ENCODE measurements at regions not wholly inside any gene's neighbourhood (a gene's known extent, or its start where the extent isn't known, plus 50 kb on each side); places are given as distances from the start of the nearest gene placed in this dataset.
"Not testable (repeated sequence)": the region's sequence is repeated elsewhere in the genome, so short reads cannot be mapped to it uniquely, and the experiment has no call there.

- peak; percentile 18 for DNase-seq
Measured at GRCh38 chr12:105664765-105665164, 334.3 kb downstream of the C12orf75 start.

DNA sequence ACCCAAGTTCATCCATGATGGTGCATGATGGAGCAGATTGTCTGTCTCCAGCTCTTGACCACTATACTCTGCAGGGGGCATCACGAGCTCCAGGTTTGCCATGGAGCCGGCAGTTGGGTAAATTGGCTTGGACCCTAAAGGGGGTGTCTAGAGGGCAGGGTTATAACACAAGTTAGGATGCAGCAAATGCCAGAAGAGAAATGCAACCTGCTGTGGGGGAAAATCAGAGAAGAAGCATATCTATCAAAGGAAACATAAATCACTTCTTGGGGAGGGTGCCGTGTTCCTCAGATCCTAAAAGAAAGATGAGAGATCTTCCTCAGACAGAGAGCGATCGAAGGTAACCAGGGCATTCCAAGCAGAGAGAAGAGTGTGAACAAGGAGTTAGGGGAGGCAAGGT, 334.9 kb downstream of the C12orf75 start:
- DNase-seq: no peak

GRCh38 chr12:105667973-105668743, 337.7 kb downstream of the C12orf75 start:
- peak; percentile 55 for DNase-seq

DNA sequence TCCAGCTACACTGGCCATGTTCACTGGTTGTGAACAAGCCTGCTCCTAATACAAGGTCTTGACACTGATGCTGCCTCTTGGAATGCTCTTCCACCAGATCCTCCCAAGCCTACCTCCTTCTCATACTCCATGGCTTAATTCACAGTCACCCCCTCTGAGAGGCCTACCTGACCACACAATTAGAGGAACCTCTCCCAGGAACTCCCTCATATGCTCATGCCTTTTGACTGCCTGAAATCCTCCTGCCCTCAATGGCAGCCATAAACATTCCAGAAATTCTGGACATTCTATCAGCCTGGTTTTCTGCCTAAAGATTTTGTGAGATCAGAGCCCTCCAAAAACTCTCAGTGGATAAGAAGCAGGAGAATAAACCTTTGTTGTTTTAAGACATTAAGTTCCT, 340.2 kb downstream of the C12orf75 start:
- DNase-seq: peak; percentile 92

- peak; percentile 98 for DNase-seq
Measured at GRCh38 chr12:105671720-105672119, 341.2 kb downstream of the C12orf75 start.

GRCh38 chr12:105672121-105672975, 341.9 kb downstream of the C12orf75 start:
- DNase-seq: peak; percentile 36

DNA sequence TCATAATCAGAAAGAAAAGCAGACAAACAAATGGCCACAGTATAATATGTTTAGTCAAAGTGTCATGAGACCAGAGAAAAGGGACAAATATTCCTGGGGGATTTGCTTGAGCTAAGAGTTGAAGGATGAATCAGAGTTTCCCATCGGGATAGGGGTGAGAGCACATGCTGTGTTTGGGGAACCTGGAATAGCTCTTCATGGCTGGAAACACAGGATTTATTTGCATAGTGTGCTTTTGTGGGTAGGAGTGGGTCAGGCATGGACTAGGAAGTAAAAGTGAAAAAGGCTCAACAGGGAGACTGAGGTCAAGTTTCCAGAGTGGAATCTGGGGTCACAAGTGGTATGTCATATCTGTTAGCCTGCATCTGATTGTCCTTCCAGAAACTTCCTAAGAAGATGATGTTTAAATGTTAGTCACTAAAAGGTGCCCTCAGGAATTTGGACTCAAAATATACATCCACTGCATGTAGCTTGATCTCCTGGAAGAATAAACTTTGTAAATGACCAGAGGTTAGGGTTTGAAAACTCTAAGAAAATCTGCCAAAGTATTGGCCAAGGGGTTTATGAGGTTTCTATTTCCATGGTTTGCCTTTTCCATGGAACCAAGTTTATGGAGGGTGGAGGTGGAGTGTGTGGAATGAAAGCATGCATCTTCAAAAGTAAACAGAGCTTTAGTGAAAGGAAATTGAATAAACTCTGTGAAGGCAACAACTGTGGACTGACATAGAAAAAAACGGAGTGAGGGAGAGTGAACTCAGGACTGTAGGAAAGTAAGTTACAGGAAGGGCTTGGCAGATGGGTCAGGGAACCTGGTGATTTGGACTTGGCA, 344.6 kb downstream of the C12orf75 start:
- no peak for DNase-seq

DNA sequence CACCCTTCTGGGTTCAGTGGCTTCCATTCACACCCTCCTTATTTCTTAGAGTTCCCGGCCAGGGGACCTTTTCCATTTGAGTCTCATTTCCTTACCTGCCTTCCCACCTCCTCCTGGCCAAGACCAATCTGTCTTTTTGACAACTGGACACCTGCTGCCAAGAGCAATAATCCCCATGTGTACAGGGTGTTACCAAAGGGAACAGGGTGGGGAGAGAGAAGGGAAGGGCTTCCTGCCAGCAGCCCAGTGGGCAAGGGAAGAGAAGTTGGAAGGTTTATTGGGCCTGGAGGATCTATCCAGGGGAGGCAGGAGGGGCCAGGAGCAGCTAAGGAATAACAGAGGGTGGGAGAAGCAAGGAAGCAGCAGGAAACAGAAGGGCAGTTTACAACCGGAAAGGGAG, 346.2 kb downstream of the C12orf75 start:
- no peak for DNase-seq

DNA sequence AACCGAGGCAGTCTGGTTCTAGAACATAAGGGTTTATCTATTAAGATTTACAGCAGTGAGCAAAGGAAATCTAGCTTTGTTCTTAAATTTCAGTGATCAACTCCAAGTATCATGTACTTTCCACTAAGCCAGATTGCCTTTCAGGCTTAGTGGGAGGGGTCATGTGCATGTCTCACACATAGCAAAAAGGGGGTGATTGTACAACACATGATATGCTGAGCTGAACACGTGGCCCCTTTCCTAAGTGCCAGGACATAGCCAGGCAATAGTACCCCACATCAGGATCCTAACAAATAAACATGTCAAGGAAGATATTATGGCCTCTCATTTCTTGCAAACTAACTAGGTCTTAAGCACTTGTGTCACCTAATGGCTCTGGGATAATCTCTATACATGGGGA, 347.2 kb downstream of the C12orf75 start:
- DNase-seq: no peak

GRCh38 chr12:105679982-105680381, 349.5 kb downstream of the C12orf75 start:
- DNase-seq: no peak

DNA sequence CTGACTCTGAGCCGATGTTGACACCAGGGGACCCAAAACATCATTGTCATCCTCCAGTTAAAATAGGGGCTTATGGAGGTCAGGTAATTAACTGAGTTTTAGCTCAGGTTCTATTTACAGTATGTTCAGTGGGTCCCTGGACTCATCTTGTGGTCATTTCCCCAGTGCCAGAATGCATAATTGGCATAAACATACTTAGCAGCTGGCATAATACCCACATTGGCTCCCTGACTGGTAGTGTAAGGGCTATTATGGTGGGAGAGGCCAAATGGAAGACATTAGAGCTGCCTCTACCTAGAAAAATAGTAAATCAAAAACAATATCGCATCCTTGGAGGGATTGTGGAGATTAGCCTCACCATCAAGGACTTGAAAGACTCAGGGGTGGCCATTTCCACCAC, 350.9 kb downstream of the C12orf75 start:
- no peak for DNase-seq

- DNase-seq: not testable (repeated sequence)
Measured at GRCh38 chr12:105682821-105683220, 352.3 kb downstream of the C12orf75 start.

- DNase-seq: not testable (repeated sequence)
Measured at GRCh38 chr12:105683836-105684235, 353.3 kb downstream of the C12orf75 start.

GRCh38 chr12:105698075-105698474, 367.6 kb downstream of the C12orf75 start:
- DNase-seq: peak; percentile 31

GRCh38 chr12:105699209-105699608, 368.7 kb downstream of the C12orf75 start:
- no peak for DNase-seq

DNA sequence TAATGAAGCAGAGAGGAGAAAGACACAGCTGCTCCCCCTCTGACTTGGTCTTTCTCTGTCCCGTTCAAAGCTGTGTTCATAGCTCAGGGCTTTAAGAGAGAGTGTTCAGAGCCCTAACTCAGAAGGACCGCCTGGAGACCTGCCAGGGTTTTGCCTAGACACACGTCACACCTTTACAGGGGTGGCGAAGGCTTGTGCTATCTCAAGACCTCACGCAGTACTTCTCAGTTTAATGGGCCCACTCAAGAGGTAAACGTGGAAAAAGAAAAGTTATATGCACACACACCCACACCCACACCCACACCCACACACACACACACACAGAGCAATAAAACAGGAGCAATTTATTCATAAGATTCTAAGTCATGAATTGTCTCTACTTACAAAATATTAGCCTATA, 374.3 kb downstream of the C12orf75 start:
- DNase-seq: no peak

- DNase-seq: no peak
Measured at GRCh38 chr12:105705235-105705634, 374.7 kb downstream of the C12orf75 start.

GRCh38 chr12:105705765-105706164, 375.3 kb downstream of the C12orf75 start:
- peak; percentile 76 for DNase-seq

- DNase-seq: peak; percentile 55
Measured at GRCh38 chr12:105706321-105706972, 376.0 kb downstream of the C12orf75 start.

- no peak for DNase-seq
Measured at GRCh38 chr12:105706973-105707334, 376.5 kb downstream of the C12orf75 start.

- DNase-seq: no peak
Measured at GRCh38 chr12:105713606-105714305, 383.3 kb downstream of the C12orf75 start.

- no peak for DNase-seq
Measured at GRCh38 chr12:105716621-105717020, 386.1 kb downstream of the C12orf75 start.
